Suppressor macrophage treated with lipopolysaccharide for 4 hours (primary cell): ENCODE measurements at regions not wholly inside any gene's neighbourhood (a gene's known extent, or its start where the extent isn't known, plus 50 kb on each side); places are given as distances from the start of the nearest gene placed in this dataset.
"Not testable (repeated sequence)": the region's sequence is repeated elsewhere in the genome, so short reads cannot be mapped to it uniquely, and the experiment has no call there.

ENCODE experiments used
- DNase-seq: peaks from one replicate; pipeline ENCODE4 v3.0.0-alpha.2; 2020

DNA sequence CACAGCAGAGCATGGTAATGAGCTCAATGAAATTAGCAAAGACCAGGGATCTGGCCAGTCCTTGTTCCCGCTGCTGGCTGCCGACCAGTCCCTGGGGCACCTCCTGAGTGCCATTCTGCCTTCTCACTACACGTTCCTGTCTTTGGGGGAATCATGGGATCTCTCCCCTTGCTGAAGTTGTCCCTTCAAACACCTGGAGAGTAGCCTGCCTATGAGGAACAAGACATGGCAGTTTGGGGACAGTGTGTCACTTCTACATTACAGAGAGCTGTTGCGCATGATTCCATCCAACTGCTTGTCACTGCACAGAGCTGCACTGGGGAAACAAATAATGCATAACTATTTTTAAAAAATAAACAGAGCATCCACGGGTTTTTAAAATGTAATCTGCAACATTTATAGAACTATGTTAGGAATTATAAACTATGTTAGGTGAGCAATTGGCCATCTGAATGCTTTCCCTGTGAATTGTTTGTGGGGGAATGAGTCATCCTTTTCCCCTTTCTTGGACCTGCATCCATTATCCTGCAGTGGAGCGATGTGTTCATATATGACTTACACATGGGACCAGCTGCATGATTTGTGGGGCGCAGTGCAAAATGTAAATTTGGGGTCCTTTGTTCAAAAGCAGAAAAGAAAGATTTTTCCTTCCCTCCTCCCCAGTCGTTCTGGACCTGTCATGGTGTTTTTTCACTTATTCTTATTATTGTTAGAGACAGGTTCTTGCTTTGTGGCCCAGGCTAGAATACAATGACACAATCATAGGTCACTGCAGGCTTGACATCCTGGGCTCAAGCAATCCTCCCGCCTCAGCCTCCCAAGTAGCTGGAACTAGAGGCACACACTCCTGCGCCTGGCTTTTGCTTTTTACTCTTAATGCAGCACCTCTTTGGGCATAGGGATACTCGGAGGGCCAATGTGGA is 115.0 kb upstream of the TBL1X start:
- DNase-seq: no peak

DNA sequence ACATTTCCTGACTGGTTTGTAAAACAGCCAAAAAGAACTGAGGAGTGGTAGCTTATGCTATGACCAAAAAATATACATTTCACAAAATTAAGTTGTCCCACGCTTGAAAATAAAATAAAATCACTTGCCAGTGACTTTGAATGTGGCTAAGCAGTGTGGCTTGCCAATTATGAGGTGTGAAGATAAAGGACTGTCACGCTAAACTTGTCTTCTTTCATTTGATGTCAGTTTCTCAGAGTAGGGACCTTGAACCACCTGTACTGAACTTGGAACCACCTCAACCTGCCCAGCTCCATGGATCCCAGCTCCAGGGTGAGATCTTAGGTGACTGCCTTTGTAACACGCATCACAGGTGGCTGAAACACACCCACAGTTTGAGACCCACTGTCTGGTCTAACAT is 113.7 kb upstream of the TBL1X start:
- DNase-seq: no peak

- no peak for DNase-seq
Measured at GRCh38 chrX:9352243-9352642, 112.6 kb upstream of the TBL1X start.

DNA sequence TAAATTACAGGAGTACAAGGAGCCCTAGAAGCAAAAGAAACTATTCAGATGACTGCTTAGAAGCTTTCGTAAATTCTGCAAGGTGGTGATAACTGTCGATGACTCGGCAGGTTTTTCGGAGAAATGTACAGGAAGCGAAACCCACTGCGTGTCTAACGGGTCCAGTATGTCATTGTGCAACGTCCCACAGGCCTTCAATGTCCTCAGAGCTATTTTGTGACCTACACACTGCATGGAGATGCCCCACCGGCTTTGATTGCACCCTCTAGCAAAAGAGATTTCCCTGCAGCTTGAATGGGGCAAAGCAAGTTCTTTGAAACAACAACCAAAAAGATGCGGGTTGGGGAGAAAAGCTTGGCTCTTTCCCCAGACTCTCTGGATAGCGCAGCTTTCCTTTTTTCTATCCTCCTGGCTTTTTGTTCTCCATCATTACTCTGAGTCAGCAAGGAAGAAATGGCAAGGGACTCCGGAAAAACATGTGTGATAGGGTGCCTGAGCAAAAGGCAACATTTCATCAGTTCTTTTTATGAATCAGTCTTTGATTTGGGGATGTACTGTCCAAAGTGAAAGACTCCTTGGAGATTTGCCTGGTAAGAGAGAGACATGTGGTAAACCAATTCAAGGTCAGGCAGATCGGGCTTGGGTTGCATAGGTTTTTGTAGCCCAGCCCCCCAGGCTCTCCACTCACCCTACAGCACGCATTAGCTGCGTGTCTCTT is 112.0 kb upstream of the TBL1X start:
- DNase-seq: peak; percentile 72

DNA sequence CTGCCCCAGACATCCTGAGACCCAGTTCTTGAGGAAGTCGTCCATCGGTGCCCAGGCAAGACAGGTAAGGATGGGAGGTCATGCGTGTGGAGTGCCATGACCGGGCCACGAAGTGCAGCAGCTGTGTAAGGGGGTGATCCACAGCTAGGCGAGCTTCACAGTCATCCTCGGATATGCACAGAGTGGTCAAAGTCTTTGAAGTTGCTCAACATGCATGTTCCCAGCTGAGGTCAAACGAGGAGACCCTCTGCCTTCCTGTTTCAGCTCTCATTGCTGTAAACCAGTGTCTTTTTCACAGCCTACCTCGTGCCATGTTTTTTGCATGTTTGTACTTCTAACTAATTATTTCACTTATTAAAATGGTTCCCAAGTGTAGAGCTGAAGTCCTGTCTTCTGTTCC is 109.9 kb upstream of the TBL1X start:
- no peak for DNase-seq

- no peak for DNase-seq
Measured at GRCh38 chrX:9355739-9356138, 109.1 kb upstream of the TBL1X start.

- no peak for DNase-seq
Measured at GRCh38 chrX:9356846-9357245, 108.0 kb upstream of the TBL1X start.

- no peak for DNase-seq
Measured at GRCh38 chrX:9357518-9358114, 107.2 kb upstream of the TBL1X start.

GRCh38 chrX:9362363-9362928 is 102.4 kb upstream of the TBL1X start:
- no peak for DNase-seq

DNA sequence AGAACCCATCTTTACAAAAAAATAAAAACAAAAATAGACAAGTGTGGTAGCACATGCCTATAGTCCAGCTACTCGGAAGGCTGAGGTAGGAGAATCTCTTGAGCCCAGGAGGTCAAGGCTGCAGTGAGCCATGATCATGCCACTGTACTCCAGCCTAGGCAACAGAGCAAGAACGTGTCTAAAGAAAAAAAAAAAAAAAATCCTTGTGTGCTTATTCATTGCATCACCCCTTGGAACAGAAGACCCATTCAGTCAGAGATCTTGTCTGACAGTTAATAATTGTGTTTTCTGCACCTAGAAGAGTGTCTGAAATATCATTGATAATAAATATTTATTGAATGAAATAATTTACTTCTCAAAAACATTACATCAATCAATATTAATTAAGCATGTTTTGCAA is 97.4 kb upstream of the TBL1X start:
- DNase-seq: no peak

DNA sequence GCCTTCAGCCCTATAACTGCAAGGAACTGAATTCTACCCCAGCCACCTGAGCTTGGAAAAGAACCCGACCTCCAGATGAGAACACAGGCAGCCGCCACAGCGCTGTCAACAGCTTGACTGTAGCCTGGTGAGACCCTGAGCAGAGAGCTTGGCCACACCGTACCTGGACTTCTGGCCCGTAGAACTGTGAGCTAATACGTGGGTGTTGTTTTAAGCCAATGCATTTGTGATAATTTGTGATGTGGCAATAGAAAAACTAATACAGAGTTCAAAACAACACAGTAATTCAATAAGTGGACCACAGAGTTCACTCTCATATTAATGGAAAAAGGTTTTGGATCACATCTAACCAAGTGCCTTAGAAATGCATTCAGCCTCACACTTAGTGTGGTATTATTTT is 96.6 kb upstream of the TBL1X start:
- no peak for DNase-seq

GRCh38 chrX:9369802-9370291 is 95.0 kb upstream of the TBL1X start:
- DNase-seq: no peak

DNA sequence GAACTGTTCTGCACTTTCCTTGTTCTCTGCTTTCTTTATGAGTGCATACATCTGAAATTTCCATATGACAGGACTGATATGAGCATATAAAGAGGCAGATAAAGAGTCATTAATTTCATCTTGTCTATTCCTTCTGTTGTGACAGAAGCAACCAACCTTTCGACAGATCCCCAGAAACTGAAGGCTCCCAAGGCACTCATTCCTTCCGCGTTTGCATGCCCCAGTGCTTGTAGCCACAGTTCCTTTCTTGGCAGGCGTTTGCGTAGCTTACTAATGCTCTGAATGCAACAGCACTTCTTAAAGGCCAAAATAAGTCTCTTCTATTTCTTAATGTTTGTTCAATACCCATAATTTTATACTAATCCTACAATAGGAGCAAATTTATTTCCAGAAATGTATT is 94.0 kb upstream of the TBL1X start:
- peak; percentile 58 for DNase-seq

DNA sequence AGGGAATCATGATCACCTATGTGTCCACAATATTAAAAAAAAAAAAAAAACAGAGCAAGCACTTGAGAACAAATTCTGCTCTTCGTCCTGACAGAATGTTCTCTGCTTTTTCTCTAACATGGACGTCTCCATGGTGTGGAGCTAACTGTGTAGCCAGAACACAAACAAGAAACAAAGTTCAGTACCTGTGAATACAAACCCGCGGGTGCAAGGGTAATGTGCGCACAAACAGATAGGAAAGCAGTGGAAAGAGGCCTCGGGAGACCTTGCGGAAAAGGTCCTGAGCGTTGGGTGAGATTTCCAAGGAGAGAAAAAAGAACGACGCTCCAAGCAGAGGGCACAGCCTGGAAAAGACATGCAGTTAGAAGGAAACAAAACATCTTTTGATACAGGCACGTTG is 92.0 kb upstream of the TBL1X start:
- DNase-seq: no peak

- DNase-seq: no peak
Measured at GRCh38 chrX:9373789-9374188, 91.1 kb upstream of the TBL1X start.

GRCh38 chrX:9374555-9374954 is 90.3 kb upstream of the TBL1X start:
- DNase-seq: no peak

- peak; percentile 27 for DNase-seq
Measured at GRCh38 chrX:9376111-9376510, 88.7 kb upstream of the TBL1X start.

GRCh38 chrX:9377216-9377615 is 87.6 kb upstream of the TBL1X start:
- not testable (repeated sequence) for DNase-seq

GRCh38 chrX:9378980-9379696 is 85.7 kb upstream of the TBL1X start:
- DNase-seq: peak; percentile 60

GRCh38 chrX:9379697-9380551 is 84.9 kb upstream of the TBL1X start:
- DNase-seq: no peak

DNA sequence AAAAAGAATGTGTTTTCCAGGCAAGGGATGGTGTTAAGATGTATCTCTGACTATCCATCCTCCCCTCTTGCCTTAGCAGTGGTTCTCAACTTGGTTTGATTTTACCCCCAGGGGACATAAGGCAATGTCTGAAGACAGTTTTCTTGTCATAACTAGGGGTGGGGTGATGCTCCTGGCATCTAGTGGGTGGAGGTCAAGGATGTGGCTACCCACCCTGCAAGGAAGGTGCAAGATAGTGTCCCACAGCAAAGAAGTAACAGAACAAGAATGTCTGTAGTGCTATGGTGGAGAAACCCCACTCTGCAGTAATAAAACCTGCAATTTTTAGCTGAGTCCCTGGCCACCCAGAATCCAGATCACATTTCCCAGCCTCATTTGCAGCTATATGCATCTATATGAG is 81.2 kb upstream of the TBL1X start:
- no peak for DNase-seq

GRCh38 chrX:9388450-9388849 is 76.4 kb upstream of the TBL1X start:
- no peak for DNase-seq
